MCF 10A (cell line): ENCODE measurements at regions not wholly inside any gene's neighbourhood (a gene's known extent, or its start where the extent isn't known, plus 50 kb on each side); places are given as distances from the start of the nearest gene placed in this dataset.

Experiments
- BruUV-seq: library from RNA; stranded (reverse); fragments of 400-500 nt; replicated peaks from 2 replicates; lab custom pipeline; 2021; lab: Mats Ljungman, UMichigan
- CTCF ChIA-PET: fragments of 300-600 bp; sonication (Branson Sonifier 250); formaldehyde crosslinking; extraction: SDS; loops from one replicate; lab custom pipeline; 2021; ENCODE audit warnings: antibody characterized with exemption, inconsistent platforms; lab: Yijun Ruan, JAX
- POLR2A ChIA-PET: fragments of 300-600, 350-650 bp; sonication (Branson Sonifier 250); formaldehyde crosslinking; extraction: SDS; loops from one replicate; lab custom pipeline; 2020; ENCODE audit warnings: antibody characterized with exemption, inconsistent platforms; lab: Yijun Ruan, JAX
- DNase-seq: peaks from one replicate; pipeline ENCODE4 v3.0.0-alpha.2; 2018; ENCODE audit not compliant: unreplicated experiment
- H3K27ac Mint-ChIP-seq: one replicate; pipeline ENCODE4 v1.8.0; 2022; ENCODE audit warnings: mild to moderate bottlenecking, low read depth, mixed read lengths; ENCODE audit not compliant: unreplicated experiment
- H3K27me3 Mint-ChIP-seq: one replicate; pipeline ENCODE4 v1.8.0; 2022; ENCODE audit warnings: mixed read lengths; ENCODE audit not compliant: insufficient read depth, unreplicated experiment
- H3K36me3 Mint-ChIP-seq: one replicate; pipeline ENCODE4 v1.8.0; 2022; ENCODE audit warnings: mild to moderate bottlenecking, moderate library complexity, mixed read lengths; ENCODE audit not compliant: insufficient read depth, unreplicated experiment
- H3K4me1 Mint-ChIP-seq: one replicate; pipeline ENCODE4 v1.8.0; 2022; ENCODE audit warnings: mixed read lengths; ENCODE audit not compliant: insufficient read depth, unreplicated experiment
- H3K4me3 Mint-ChIP-seq: one replicate; pipeline ENCODE4 v1.8.0; 2022; ENCODE audit warnings: mild to moderate bottlenecking, moderate library complexity, mixed read lengths; ENCODE audit not compliant: unreplicated experiment
- H3K9me3 Mint-ChIP-seq: one replicate; pipeline ENCODE4 v1.8.0; 2022; ENCODE audit warnings: mixed read lengths; ENCODE audit not compliant: unreplicated experiment
- CTCF ChIP-seq: fragments of 200-600 bp; IDR thresholded peaks from one replicate; pipeline ENCODE4 v1.8.0; 2022; ENCODE audit warnings: antibody characterized with exemption, mild to moderate bottlenecking; ENCODE audit not compliant: unreplicated experiment
- intact Hi-C: fragments of 100-400 bp; cut with micrococcal nuclease; formaldehyde crosslinking; loops from 2 replicates; pipeline ENCODE4 v1.14.1; 2022

DNA sequence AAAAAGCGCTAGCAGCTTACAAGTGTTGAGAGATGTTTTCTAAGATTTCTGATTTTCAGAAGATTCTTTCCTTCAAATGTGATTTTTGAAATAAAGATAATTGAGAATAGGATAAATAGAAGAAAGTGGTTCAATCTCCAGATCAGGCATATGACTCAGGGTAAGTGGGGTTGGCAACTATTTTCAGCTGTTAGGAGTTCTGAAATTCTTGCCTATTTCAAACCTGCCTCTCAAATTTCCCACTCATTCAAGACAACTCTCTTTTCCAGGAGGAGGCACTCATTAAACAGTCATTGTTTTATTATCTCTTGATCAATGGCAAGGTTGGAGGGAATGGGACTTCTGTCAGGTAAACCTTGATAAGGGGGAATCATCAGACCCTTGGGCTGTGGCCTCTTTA is 138.9 kb downstream of the HNMT start:
- Mint-ChIP-seq H3K27me3 (no peaks in the 10 kb centered on the region), H3K9me3 (no peaks in the 10 kb centered on the region), H3K4me1 (peaks cover 10% of the 10 kb centered on the region), H3K27ac (no peak overlapping the region), H3K4me3 (no peak overlapping the region), H3K36me3 (no peaks in the 10 kb centered on the region)
- POLR2A ChIA-PET: no interaction called here
- TF ChIP-seq CTCF: no peak
- CTCF ChIA-PET: interaction anchor here (0.6 to 1.2 kb wide), 3 partner anchors 12 to 191 kb away, joined by 3 read pairs; no protein-coding TSS in a partner anchor
- no peak for DNase-seq
- intact Hi-C loops: no loop called here
- no TSS peak for BruUV-seq

GRCh38 chr2:138104071-138104470 is 139.8 kb downstream of the HNMT start:
- no peaks in the 10 kb centered on the region for H3K9me3 Mint-ChIP-seq
- POLR2A ChIA-PET: no interaction called here
- no TSS peak for BruUV-seq
- no peaks in the 10 kb centered on the region for H3K36me3 Mint-ChIP-seq
- H3K4me1 Mint-ChIP-seq: peaks cover 10% of the 10 kb centered on the region
- no peak overlapping the region for H3K4me3 Mint-ChIP-seq
- TF ChIP-seq CTCF: no peak
- intact Hi-C loops: no loop called here
- no peak for DNase-seq
- no peaks in the 10 kb centered on the region for H3K27me3 Mint-ChIP-seq
- CTCF ChIA-PET: interaction anchor here (0.6 to 1.2 kb wide), 2 partner anchors 189 to 192 kb away, joined by 3 to 5 read pairs; no protein-coding TSS in a partner anchor
- no peak overlapping the region for H3K27ac Mint-ChIP-seq

- POLR2A ChIA-PET: no interaction called here
- Mint-ChIP-seq H3K9me3 (no peaks in the 10 kb centered on the region), H3K4me1 (peaks cover 10% of the 10 kb centered on the region), H3K27me3 (no peaks in the 10 kb centered on the region), H3K4me3 (no peak overlapping the region), H3K27ac (no peak overlapping the region), H3K36me3 (no peaks in the 10 kb centered on the region)
- BruUV-seq: no TSS peak
- CTCF ChIA-PET: no interaction called here
- no peak for TF ChIP-seq CTCF
- no peak for DNase-seq
- intact Hi-C loops: no loop called here
Observed at GRCh38 chr2:138105358-138105757, 141.1 kb downstream of the HNMT start.

- no peaks in the 10 kb centered on the region for H3K36me3 Mint-ChIP-seq
- no peak overlapping the region for H3K27ac Mint-ChIP-seq
- no peaks in the 10 kb centered on the region for H3K9me3 Mint-ChIP-seq
- intact Hi-C loops: no loop called here
- ChIA-PET CTCF (interaction anchor here (0.6 to 1.0 kb wide), 4 partner anchors 10 to 218 kb away, joined by 3 to 5 read pairs (median 4); no protein-coding TSS in a partner anchor), POLR2A (no interaction called here)
- no peak overlapping the region for H3K4me3 Mint-ChIP-seq
- DNase-seq: no peak
- H3K27me3 Mint-ChIP-seq: no peaks in the 10 kb centered on the region
- TF ChIP-seq CTCF: no peak
- H3K4me1 Mint-ChIP-seq: peaks cover 10% of the 10 kb centered on the region
- BruUV-seq: no TSS peak
Observed at GRCh38 chr2:138106606-138107005, 142.3 kb downstream of the HNMT start.
